Occipital lobe (tissue), 1 donor: ENCODE measurements at regions not wholly inside any gene's neighbourhood (a gene's known extent, or its start where the extent isn't known, plus 50 kb on each side); places are given as distances from the start of the nearest gene placed in this dataset.
"Not testable (repeated sequence)": the region's sequence is repeated elsewhere in the genome, so short reads cannot be mapped to it uniquely, and the experiment has no call there.

Experiments
- DNase-seq: peaks from one replicate; lab custom pipeline; 2025; lab: John Stamatoyannopoulos, UW

DNA sequence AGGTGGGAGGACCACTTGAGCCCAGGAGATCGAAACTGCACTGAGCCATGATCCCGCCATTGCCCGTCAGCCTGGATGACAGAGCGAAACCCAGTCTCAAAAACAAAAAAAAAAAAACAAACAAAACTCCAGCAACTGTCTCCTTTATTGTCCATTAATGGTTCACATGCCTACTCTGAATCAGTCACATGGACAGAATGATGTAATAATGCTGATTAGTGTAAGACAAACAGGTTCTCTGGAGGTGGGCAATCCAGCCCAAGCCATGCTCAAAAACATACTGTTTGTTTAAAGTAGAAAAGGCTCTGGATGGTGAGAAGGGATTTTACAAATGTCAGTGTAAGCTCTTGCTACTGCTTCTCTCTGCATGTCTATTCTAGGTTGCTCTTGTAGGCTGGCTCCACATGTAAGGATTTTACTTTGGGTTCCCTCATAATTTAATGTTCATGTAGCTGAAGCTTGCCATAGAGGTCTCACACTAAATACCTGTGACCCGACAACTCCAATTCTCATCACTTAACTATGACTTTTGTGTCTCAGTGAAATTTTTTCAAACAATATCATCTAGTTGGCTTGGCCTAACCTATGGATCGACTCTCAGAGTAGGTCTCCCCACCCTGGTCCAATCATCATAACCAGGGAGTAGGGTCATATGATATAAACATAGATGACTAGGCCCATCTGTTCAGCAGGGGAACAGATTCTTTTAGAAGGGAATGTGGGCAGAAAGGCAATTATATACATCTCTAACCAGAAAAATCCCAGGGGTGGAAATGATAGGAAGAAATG is 83.9 kb upstream of the SLC39A10 start:
- DNase-seq: no peak

DNA sequence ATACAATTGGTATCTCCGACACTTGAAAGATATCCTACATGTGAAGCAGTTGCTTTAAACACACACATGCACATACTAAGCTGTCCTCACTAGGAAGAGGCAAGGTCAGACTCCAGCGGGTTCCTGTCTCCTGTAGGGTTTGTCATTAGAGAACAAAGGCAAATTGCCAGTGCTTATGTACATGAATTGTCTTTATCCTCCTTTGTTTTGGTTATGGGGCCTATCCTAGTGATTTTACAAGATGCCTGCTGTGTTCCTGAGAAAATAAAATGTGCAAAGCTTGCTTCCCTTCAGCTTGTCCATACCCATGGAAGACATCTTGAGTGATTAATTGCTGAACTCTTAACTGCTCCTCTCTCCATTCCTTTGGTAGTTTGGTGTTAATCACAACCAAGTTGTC is 86.7 kb upstream of the SLC39A10 start:
- no peak for DNase-seq

DNA sequence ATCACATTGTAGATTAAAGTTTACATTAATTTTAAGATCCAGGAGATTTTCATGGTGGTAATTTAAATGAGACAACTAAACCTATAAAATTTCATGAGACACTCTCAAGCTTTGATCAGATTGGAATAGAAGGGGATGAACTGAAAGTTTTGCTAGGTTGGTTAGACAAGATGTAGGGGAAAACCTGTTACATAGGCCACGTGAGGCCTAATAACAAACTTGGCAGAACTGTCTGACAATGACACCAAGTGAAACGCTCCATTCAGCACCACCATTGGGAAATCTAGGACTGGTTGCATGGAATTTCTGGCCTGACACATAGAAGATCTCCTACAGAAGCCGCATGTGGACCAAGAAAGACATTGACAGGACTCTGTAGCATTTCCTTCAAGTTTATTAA is 87.8 kb upstream of the SLC39A10 start:
- DNase-seq: no peak

DNA sequence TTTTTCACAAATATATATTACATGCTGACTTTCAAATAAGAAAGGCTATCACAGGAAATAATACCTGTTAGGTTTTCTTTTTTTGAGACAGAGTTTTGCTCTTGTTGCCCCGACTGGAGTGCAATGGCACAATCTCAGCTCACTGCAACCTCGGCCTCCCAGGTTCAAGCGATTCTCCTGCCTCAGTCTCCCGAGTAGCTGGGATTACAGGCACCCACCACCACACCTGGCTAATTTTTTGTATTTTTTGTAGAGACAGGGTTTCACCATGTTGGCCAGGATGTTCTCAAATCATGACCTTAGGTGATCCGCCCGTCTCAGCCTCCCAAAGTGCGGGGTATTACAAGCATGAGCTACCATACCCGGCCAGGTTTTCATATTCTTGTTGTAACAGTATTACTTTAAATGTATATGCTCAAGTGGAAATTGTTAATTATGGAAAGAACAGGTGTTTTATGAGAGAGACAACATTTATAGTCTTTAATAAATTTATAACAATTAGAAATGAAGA is 92.3 kb upstream of the SLC39A10 start:
- DNase-seq: not testable (repeated sequence)

DNA sequence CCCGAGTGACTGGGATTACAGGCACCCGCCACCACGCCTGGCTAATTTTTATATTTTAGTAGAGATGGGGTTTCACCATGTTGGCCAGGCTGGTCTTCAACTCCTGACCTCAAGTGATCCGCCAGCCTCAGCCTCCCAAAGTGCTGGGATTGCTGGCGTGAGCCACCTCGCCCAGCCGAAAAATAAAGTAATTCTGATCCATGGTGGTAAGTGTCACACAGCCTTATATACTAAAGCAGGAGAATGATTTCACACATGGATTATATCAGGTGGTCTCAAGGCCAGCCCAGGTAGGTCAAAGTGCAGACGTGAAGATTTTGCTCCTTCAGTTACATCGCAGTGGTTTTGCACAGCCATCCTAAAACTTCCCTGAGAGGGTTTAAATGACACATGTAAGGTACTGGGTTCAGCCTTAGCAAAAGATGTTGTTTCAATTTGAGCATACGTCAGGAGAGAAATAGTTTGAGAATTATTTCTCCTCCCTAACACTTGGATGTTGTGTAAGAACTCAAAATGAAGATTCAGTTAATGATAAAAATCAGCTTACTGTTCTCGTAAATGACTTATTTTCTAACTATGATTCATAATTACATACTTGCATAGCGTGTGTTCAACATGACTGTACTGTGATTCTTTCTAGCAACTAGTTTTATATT is 93.0 kb upstream of the SLC39A10 start:
- DNase-seq: no peak

DNA sequence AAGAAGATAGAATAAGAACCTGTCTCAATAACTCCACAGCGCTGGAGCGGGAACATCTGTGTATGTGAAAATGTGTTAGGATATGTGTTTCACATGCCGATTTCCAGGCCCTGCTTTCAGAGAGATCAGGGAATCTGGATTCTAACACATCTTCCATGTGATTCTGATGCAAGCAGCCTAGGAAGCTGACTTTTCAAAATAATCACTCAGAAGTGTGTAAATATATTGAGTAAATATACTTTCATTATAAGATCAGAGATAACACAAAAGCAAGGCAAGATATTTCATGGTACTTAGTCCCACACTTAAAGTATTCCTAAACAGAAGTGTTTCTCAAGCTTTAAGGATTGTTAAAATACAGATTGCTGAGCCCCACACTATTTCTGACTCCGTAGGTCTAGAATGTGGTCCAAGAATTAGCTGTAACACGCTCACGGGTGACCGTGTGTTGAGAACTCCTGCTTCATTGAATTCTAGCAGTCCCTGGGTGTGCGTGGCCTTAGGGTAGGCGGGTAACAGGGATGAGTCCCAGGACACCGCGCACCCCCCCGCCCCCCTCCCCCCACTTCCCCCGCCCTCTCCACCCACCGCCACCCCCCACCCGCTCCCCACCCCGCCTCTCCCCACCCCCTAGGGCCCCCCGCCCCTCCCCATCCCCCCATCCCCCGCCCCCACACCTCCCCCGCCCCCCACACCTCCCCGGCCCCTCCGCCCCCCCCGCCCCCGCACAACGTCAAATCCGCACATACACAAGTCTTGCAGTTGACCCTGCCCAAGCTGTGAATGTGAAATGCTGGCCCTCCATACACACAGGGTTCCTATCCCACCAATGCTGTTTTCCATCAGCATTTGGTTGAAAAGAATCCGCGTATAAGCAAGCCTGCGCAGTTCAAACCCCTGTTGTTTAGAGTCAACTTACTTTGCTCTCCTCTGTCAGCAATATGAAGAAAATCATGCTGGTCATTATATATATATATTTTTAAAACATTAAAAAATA is 94.2 kb upstream of the SLC39A10 start:
- no peak for DNase-seq

DNA sequence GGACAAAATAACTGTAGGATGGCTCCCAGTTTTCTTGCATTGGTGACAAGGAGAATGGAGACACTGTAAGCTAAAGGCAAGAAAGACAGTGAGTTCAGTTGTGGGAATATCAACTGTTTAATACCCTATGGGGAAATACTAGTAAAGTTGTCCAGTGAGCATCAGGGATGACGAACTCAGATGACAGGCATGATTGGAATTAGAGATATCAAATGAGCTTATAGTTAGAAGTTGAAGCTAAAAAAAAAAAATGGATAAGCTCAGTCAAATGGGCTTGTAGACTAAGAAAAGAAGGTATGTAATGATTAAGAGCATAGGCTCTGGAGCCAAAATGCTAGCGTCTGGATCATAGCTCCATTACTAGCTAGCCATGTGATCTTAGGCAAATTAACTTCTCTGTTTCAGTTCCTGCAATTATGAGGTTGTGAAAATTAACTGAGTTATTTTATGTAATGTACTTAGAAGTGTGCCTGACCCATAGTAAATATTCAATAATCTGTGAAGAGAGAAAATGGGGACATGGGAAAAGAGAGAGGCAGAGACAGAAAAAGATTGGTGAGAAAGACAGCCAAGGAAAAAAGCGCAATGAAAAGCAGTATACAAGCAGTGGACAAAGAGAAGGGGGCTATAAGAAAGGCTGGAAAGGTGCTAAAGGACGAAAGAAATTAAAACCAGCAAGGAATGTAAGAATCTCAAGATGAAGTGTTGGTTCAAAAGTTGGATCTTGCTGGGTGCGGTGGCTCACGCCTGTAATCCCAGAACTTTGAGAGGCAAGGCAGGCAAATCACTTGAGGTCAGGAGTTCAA is 95.7 kb upstream of the SLC39A10 start:
- no peak for DNase-seq

DNA sequence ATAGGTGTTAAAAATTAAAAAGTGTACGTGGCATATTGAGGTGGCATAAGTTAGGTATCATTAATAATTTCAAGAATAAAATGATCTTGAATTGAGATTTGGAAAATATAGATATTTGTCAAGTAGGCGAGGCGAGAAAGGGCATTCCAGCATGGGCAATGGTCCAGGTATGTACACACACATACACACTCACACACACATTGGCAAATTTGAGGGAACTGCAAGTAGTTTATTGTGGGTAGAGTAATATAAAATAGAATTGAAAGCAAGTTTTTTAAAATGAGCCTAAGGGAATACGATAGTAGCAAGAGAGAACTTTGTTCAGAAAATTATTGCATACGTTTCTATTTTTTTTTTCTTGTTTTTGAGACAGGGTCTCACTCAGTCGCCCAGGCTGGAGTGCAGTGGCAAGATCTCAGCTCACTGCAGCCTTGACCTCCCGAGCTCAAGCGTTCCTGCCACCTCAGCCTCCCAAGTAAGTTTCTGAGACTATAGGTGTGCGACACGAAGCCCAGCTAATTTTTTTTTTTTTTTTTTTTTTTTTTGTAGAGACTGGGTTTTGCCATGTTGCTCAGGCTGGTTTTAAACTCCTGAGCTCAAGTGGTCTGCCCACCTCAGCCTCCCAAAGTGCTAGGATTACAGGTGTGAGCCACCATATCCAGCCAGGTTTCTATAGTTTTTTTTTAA is 96.7 kb upstream of the SLC39A10 start:
- DNase-seq: no peak

DNA sequence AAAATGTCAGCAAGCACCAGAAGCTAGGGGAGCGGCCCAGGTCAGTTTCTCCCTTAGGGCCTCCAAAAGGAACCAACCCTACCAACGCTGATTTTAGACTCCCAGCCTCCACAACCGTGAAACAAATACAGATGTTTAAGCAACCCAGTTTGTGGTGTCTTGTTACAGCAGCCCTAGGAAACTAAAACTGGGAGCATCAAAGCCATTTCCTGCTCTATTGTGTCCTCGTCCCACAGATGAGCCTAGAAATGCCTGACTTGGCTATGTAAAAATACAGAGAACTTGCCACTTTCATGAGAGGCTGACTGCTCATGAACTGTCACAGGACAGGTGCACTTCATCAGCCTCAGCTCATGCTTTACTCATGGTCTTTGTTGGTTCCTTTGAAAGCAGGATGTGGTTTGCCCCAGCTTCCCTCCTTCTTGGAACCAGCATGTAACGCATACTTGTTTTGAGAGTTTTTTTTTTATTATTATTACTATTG is 97.6 kb upstream of the SLC39A10 start:
- DNase-seq: no peak

DNA sequence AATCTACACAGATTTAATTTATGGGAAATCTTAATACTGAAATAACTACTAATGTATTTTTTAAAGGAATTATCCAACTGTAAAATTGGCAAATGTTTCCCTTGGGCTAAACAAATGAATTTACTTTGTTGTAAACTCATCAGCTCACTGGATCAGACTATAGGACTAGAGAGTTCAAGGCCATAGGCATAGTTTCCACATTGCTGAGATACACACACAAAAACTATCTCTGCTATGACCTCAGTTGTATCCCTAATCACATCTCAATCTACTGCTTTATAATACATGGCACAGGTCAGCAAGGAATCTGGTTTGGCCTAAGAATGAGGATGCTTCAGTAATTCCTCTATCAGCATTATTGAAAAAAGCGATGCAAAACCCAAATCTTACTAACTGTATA is 101.1 kb upstream of the SLC39A10 start:
- DNase-seq: no peak

DNA sequence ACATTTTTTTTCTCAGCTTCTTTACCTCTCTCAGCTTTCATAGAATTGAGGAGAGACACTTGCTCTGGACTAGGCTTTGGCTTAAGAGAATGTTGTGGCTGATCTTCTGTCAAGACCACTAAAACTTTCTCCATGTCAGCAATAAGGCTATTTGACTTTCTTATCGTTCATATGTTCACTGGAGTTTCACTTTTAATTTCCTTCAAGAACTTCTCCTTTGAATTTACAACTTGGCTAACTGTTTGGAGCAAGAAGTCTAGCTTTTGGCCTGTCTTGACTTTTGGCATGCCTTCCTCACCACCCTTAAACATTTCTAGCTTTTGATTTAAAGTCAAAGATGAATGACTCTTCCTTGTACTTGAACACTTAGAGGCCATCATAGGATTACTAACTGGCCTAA is 104.4 kb upstream of the SLC39A10 start:
- no peak for DNase-seq

DNA sequence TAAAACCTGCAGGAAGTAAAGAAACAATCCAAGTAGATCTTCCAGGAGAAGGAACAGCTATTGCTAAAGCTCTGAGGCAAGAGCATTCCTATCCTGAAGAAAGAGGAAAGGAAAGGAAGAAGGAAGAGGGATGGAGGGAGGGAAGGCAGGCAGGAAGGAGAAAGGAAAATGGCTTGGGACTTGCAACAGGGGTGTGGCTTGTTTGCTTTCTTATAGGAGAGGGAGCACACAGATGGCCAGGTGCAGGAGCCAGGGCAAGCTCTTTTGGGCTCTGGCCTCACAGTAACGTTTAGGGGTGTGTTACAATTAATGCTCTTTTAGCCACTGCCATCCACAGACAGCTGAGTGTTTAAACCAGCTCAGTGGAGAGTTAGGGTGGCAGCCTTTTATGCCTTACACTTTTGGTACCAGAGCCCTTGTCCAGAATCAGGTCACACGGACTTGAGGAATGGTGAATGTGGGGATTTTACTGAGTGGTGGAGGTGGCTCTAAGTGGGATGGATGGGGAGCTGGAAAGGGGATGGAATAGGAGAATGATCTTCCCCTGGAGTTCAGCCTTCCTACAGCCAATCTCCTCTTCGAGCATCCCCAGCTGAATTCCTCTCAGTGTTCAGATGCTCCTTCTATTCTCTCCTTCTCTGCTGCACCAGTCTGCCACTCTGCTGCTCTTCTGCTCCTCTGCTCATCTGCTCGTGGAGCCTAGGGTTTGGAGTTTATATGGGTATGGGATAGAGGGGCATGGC is 108.7 kb upstream of the SLC39A10 start:
- no peak for DNase-seq

DNA sequence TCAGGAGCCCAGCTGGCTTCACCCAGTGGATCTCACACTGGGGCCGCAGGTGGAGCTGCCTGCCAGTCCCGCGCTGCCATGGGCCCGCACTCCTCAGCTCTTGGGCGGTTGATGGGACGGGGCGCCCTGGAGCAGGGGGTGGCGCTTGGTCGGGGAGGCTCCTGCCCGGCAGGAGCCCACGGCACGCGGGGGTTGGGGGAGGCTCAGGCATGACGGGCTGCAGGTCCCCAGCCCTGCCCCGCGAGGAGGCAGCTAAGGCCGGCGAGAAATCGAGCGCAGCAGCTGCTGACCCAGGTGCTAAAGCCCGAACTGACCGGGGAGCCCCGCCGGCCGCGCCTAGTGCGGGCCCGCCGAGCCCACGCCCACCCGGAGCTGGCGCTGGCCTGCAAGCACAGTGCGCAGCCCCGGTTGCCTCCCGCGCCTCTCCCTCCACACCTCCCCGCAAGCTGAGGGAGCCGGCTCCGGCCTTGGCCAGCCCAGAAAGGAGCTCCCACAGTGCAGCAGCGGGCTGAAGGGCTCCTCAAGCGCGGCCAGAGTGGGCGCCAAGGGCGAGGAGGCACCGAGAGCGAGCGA is 109.7 kb upstream of the SLC39A10 start:
- not testable (repeated sequence) for DNase-seq

DNA sequence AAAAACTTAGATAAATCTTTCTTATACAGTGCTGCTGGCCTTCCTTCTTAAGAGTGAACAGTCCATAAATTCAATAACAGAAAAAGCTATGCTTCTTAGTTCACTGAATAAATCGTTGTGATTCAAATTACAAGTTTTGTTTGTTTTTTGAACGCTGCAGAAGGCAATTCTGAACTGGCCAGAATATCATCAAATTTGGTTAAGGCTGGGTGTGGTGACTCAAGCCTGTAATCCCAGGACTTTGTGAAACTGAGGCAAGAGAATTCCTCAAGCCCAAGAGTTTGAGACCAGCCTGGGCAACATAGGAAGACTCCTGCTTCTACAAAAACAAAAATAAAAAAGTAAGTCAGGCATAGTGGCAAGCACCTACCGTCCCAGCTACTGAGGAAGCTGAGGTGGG is 111.2 kb upstream of the SLC39A10 start:
- DNase-seq: no peak

DNA sequence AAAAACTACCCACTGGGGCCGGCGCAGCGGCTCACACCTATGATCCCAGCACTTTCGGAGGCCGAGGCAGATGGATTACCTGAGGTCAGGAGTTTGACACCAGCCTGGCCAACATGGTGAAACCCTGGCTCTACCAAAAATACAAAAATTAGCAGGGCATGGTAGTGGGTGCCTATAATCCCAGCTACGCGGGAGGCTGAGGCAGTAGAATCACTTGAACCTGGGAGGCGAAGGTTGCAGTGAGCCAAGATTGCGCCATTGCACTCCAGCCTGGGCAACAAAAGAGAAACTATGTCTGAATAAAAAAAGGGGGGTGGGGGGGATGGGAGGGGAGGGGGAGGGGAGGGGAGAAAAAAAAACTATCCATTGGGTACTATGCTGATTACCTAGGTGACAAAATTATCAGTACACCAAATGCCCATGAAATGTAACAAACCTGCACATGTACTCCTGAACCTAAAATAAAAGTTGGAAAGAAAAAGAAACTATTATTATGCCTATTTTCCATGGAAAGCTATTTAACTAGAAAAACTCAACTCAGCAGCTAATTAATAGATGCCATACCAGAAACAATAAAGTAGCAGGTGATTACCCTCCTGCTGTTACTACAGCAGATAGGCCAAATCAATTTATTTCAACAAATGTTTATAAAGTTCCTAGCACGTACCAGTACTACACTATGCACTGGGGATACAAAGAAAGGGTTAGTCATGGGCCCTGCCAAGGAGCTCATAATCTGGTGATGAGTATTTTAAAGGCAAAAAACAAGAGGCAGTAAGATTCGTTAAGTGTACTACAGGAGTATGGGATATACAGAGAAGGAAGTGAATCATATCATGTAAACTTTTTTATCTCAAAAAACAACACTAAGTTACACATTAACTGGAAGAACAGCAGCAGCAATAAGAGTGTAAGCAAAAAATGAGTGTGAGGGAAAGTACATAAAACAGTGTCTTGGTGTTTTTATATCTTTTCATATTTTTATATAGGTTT is 112.8 kb upstream of the SLC39A10 start:
- DNase-seq: no peak

DNA sequence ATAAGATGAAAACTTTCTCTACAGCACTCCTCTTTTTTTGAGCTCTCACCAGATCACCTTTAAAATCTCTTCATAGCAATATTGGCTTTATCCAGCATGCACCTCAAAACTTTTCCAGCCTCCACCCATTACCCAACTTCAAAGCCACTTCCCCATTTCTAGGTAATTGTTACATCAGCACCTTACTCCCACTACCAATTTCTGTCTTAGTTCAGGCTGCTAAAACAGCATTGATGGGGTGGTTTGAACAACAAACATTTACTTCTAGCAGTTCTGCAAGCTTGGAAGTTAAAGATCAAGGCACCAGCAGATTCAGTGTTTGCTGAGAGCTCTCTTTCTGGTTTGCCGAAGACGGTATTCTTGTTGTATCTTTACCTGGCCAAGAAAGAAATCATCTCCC is 114.0 kb upstream of the SLC39A10 start:
- DNase-seq: no peak

DNA sequence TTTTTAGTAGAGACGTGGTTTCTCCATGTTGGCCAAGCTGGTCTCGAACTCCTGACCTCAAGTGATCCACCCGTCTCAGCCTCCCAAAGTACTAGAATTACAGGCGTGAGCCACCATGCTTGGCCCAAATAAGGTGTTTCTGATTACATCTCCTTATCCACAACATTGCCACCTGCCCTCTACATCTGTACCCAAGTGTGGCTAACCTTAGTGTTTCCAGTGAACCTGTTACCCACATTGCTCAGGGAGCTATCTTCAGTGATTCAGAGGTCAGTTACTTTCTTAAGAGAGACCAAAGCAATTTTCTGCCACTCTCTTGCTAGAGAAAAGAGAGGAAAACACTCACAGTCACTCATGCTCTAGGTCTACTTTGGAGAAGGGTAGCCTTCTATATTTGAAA is 115.0 kb upstream of the SLC39A10 start:
- DNase-seq: no peak

DNA sequence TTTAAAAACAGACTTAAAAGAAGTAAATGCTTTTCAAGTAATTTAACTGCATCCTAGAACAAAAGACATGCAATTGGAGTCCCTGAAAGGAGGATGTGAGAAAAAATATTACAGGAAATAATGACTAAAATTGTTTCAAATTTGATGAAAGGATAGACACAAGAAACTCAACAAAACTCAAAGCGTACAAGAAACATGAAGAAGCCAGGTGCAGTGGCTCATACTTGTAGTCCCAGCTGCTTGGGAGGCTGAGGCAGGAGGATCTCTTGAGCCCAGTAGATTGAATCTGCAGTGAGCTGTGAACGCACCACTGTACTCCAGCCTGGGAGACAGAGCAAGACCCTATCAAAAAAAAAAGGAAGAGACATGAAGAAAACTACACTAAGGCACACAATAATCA is 118.1 kb upstream of the SLC39A10 start:
- no peak for DNase-seq
